HG02763 (cell line): ENCODE measurements at regions not wholly inside any gene's neighbourhood (a gene's known extent, or its start where the extent isn't known, plus 50 kb on each side); places are given as distances from the start of the nearest gene placed in this dataset.

Source experiments
- ATAC-seq: cut with Tn5 transposase; IDR thresholded peaks from one replicate; pipeline ENCODE4 v1.9.1; 2021; ENCODE audit warnings: mild to moderate bottlenecking, moderate library complexity; ENCODE audit not compliant: unreplicated experiment

GRCh38 chr13:108006619-108007018 lies 208.7 kb downstream of the LIG4 start:
- no peak for ATAC-seq

- ATAC-seq, result no peak
These were observed 210.1 kb downstream of the LIG4 start for GRCh38 chr13:108005231-108005630.

GRCh38 chr13:108003626-108004025 lies 211.7 kb downstream of the LIG4 start:
- no peak for ATAC-seq

GRCh38 chr13:108000998-108001397 lies 214.3 kb downstream of the LIG4 start:
- no peak for ATAC-seq

GRCh38 chr13:107999751-108000150 lies 215.6 kb downstream of the LIG4 start:
- ATAC-seq, result no peak

GRCh38 chr13:107994137-107994536 lies 221.2 kb downstream of the LIG4 start:
- ATAC-seq, result no peak

- no peak for ATAC-seq
These were observed 221.9 kb downstream of the LIG4 start for GRCh38 chr13:107993239-107993949.

GRCh38 chr13:107992542-107992941 lies 222.8 kb downstream of the LIG4 start:
- ATAC-seq, result no peak

- no peak for ATAC-seq
These were observed 238.2 kb downstream of the LIG4 start for GRCh38 chr13:107977071-107977574.

GRCh38 chr13:107976628-107977027 lies 238.7 kb downstream of the LIG4 start:
- ATAC-seq, result no peak

- ATAC-seq, result no peak
These were observed 240.9 kb downstream of the LIG4 start for GRCh38 chr13:107974409-107974808.

GRCh38 chr13:107969546-107969945 lies 245.8 kb downstream of the LIG4 start:
- no peak for ATAC-seq

- ATAC-seq, result no peak
These were observed 246.9 kb downstream of the LIG4 start for GRCh38 chr13:107968470-107968869.

GRCh38 chr13:107964395-107964794 lies 250.9 kb downstream of the LIG4 start:
- ATAC-seq, result no peak

GRCh38 chr13:107961849-107962608 lies 253.3 kb downstream of the LIG4 start:
- no peak for ATAC-seq

- ATAC-seq, result no peak
These were observed 255.0 kb downstream of the LIG4 start for GRCh38 chr13:107960301-107960700.

- no peak for ATAC-seq
These were observed 258.4 kb downstream of the LIG4 start for GRCh38 chr13:107956889-107957288.

- no peak for ATAC-seq
These were observed 273.2 kb downstream of the LIG4 start for GRCh38 chr13:107942030-107942617.

- no peak for ATAC-seq
These were observed 273.8 kb downstream of the LIG4 start for GRCh38 chr13:107941345-107942029.

- ATAC-seq, result no peak
These were observed 277.5 kb downstream of the LIG4 start for GRCh38 chr13:107937848-107938247.

- no peak for ATAC-seq
These were observed 284.3 kb downstream of the LIG4 start for GRCh38 chr13:107931056-107931455.
